H9 (cell line): ENCODE measurements at regions not wholly inside any gene's neighbourhood (a gene's known extent, or its start where the extent isn't known, plus 50 kb on each side); places are given as distances from the start of the nearest gene placed in this dataset.

Source experiments
- DNase-seq: peaks from one replicate; pipeline ENCODE4 v3.0.0-alpha.2; 2017
- H2AFZ ChIP-seq: one replicate; pipeline ENCODE4 v1.6.1; 2013; ENCODE audit warnings: mild to moderate bottlenecking, low read length, control low read depth, moderate library complexity
- H2AK5ac ChIP-seq: 2 replicates; pipeline ENCODE4 v1.6.1; 2013; ENCODE audit warnings: low read length, control low read depth, mixed read lengths; ENCODE audit not compliant: insufficient read length
- H2BK120ac ChIP-seq: one replicate; pipeline ENCODE4 v1.6.1; 2013; ENCODE audit warnings: low read depth, mild to moderate bottlenecking, low read length, control low read depth, inconsistent platforms; ENCODE audit not compliant: poor library complexity, severe bottlenecking
- H2BK12ac ChIP-seq: 2 replicates; pipeline ENCODE4 v1.6.1; 2013; ENCODE audit warnings: low read length, control low read depth, mixed read lengths, low read depth; ENCODE audit not compliant: insufficient read length
- H2BK15ac ChIP-seq: 2 replicates; pipeline ENCODE4 v1.6.1; 2013; ENCODE audit warnings: low read depth, low read length, control low read depth
- H2BK20ac ChIP-seq: one replicate; pipeline ENCODE4 v1.6.1; 2013; ENCODE audit warnings: low read depth, mild to moderate bottlenecking, low read length, control low read depth, inconsistent platforms; ENCODE audit not compliant: poor library complexity, severe bottlenecking
- H2BK5ac ChIP-seq: 2 replicates; pipeline ENCODE4 v1.6.1; 2013; ENCODE audit warnings: low read length, control low read depth, mixed read lengths; ENCODE audit not compliant: insufficient read length
- H3K14ac ChIP-seq: 2 replicates; pipeline ENCODE4 v1.6.1; 2013; ENCODE audit warnings: low read length, control low read depth; ENCODE audit not compliant: insufficient read depth
- H3K18ac ChIP-seq: 2 replicates; pipeline ENCODE4 v1.6.1; 2013; ENCODE audit warnings: low read depth, mild to moderate bottlenecking, mixed read lengths, low read length, control low read depth; ENCODE audit not compliant: insufficient read length
- H3K23ac ChIP-seq: 2 replicates; pipeline ENCODE4 v1.6.1; 2013; ENCODE audit warnings: low read length, control low read depth, mixed read lengths, low read depth; ENCODE audit not compliant: insufficient read length
- H3K23me2 ChIP-seq: 2 replicates; pipeline ENCODE4 v1.6.1; 2013; ENCODE audit warnings: low read depth, mild to moderate bottlenecking, mixed read lengths, low read length, control low read depth; ENCODE audit not compliant: insufficient read length, poor library complexity, severe bottlenecking
- H3K27ac ChIP-seq: 2 replicates; pipeline ENCODE4 v1.5.1; 2013; ENCODE audit warnings: low read length, control low read depth, mixed read lengths, low read depth; ENCODE audit not compliant: insufficient read length
- H3K27me3 ChIP-seq: 2 replicates; pipeline ENCODE4 v1.6.1; 2013; ENCODE audit warnings: low read length, control low read depth, inconsistent platforms; ENCODE audit not compliant: insufficient read depth
- H3K4ac ChIP-seq: 2 replicates; pipeline ENCODE4 v1.6.1; 2013; ENCODE audit warnings: low read depth, mild to moderate bottlenecking, control low read depth, inconsistent platforms, low read length, moderate library complexity
- H3K4me1 ChIP-seq: 2 replicates; pipeline ENCODE4 v1.6.1; 2013; ENCODE audit warnings: low read length, control low read depth, inconsistent platforms; ENCODE audit not compliant: insufficient read depth
- H3K4me2 ChIP-seq: 2 replicates; pipeline ENCODE4 v1.6.1; 2013; ENCODE audit warnings: low read length, control low read depth, mixed read lengths; ENCODE audit not compliant: insufficient read length, insufficient read depth
- H3K56ac ChIP-seq: 2 replicates; pipeline ENCODE4 v1.6.1; 2013; ENCODE audit warnings: low read depth, mild to moderate bottlenecking, mixed read lengths, low read length, control low read depth; ENCODE audit not compliant: insufficient read length
- H3K79me1 ChIP-seq: 2 replicates; pipeline ENCODE4 v1.6.1; 2013; ENCODE audit warnings: low read depth, mild to moderate bottlenecking, moderate library complexity, low read length, control low read depth, inconsistent platforms; ENCODE audit not compliant: insufficient read depth, poor library complexity, severe bottlenecking
- H3K79me2 ChIP-seq: 2 replicates; pipeline ENCODE4 v1.6.1; 2013; ENCODE audit warnings: low read length, control low read depth, inconsistent platforms; ENCODE audit not compliant: insufficient read depth
- H3K9ac ChIP-seq: 2 replicates; pipeline ENCODE4 v1.6.1; 2013; ENCODE audit warnings: low read length, control low read depth, mixed read lengths; ENCODE audit not compliant: insufficient read length; ENCODE audit errors: extremely low read depth
- H3K9me3 ChIP-seq: one replicate; pipeline ENCODE4 v1.6.1; 2013; ENCODE audit warnings: low read depth, low read length, inconsistent platforms; ENCODE audit not compliant: control insufficient read depth
- H3T11ph ChIP-seq: one replicate; pipeline ENCODE4 v1.6.1; 2013; ENCODE audit warnings: mild to moderate bottlenecking, low read length, control low read depth, inconsistent platforms
- H4K20me1 ChIP-seq: one replicate; pipeline ENCODE4 v1.6.1; 2013; ENCODE audit not compliant: control insufficient read depth, insufficient read length, insufficient read depth
- H4K5ac ChIP-seq: 2 replicates; pipeline ENCODE4 v1.6.1; 2013; ENCODE audit warnings: low read depth, mild to moderate bottlenecking, mixed read lengths, low read length, control low read depth; ENCODE audit not compliant: insufficient read length
- H4K8ac ChIP-seq: replicated peaks from 2 replicates; pipeline ENCODE4 v1.6.1; 2013; ENCODE audit warnings: low read length, control low read depth, mixed read lengths, low read depth; ENCODE audit not compliant: insufficient read length
- H4K91ac ChIP-seq: 2 replicates; pipeline ENCODE4 v1.6.1; 2013; ENCODE audit warnings: low read depth, mild to moderate bottlenecking, moderate library complexity, mixed read lengths, low read length, control low read depth; ENCODE audit not compliant: insufficient read length
- H3K27ac Mint-ChIP-seq, 3 experiments: 2 replicates in 2 of 3; 3 replicates in 1 of 3; pipeline ENCODE4 v1.8.0; 2020 to 2021; ENCODE audit warnings: mixed read lengths in 3 of 3, mild to moderate bottlenecking in 1 of 3, moderate library complexity in 1 of 3
- H3K27me3 Mint-ChIP-seq: 2 replicates; pipeline ENCODE4 v1.8.0; 2021; ENCODE audit warnings: low read depth, mild to moderate bottlenecking, moderate library complexity, mixed read lengths
- H3K36me3 Mint-ChIP-seq, 3 experiments: 2 replicates in 2 of 3; 3 replicates in 1 of 3; pipeline ENCODE4 v1.8.0; 2020 to 2021; ENCODE audit warnings: low read depth in 3 of 3, mixed read lengths in 3 of 3; ENCODE audit not compliant: insufficient read depth in 1 of 3
- H3K4me1 Mint-ChIP-seq, 2 experiments: 2 replicates each; pipeline ENCODE4 v1.8.0; 2020; ENCODE audit warnings: mixed read lengths in 2 of 2
- H3K4me3 Mint-ChIP-seq, 2 experiments: 2 replicates in 1 of 2; 3 replicates in 1 of 2; pipeline ENCODE4 v1.8.0; 2020 to 2021; ENCODE audit warnings: mild to moderate bottlenecking in 2 of 2, mixed read lengths in 2 of 2, moderate library complexity in 1 of 2
- H3K9me3 Mint-ChIP-seq, 2 experiments: 2 replicates in 1 of 2; 3 replicates in 1 of 2; pipeline ENCODE4 v1.8.0; 2020; ENCODE audit warnings: mild to moderate bottlenecking in 2 of 2, mixed read lengths in 2 of 2, moderate library complexity in 1 of 2
- CTCF ChIP-seq: fragments of 200-600 bp; sonication (generic); conservative IDR thresholded peaks from 3 replicates; pipeline ENCODE4 v1.8.0; 2021; ENCODE audit warnings: antibody characterized with exemption, mild to moderate bottlenecking
- WGBS: extraction: QIAGEN DNeasy Blood & Tissue Kit; methylation state at CpG from one replicate; pipeline ENCODE4 v1.1.7; 2013; ENCODE audit warnings: missing lambda C conversion rate, low lambda C conversion rate, mixed read lengths; ENCODE audit not compliant: insufficient read length; ENCODE audit errors: extremely low coverage; 5-methylcytosine and 5-hydroxymethylcytosine counted together

GRCh38 chr2:163187119-163187518 is 348.6 kb upstream of the KCNH7 start:
- no peaks in the 10 kb centered on the region for H3K79me1 ChIP-seq
- no peak overlapping the region for H3K14ac ChIP-seq
- H2BK5ac ChIP-seq, result no peak overlapping the region
- no peak overlapping the region for H3K9ac ChIP-seq
- H3K4me1 ChIP-seq, result no peaks in the 10 kb centered on the region
- no peak overlapping the region for H3K27ac ChIP-seq
- H3K23me2 ChIP-seq, result no peaks in the 10 kb centered on the region
- H3K79me2 ChIP-seq, result no peaks in the 10 kb centered on the region
- no peak for TF ChIP-seq CTCF
- H3K4me2 ChIP-seq, result no peak overlapping the region
- H2BK15ac ChIP-seq, result no peak overlapping the region
- no peak overlapping the region for H2AFZ ChIP-seq
- H3K9me3 ChIP-seq, result no peaks in the 10 kb centered on the region
- H3K56ac ChIP-seq, result no peak overlapping the region
- no peaks in the 10 kb centered on the region for H3K9me3 Mint-ChIP-seq
- no peak overlapping the region for H4K91ac ChIP-seq
- no peak overlapping the region for H4K8ac ChIP-seq
- no peak overlapping the region for H3K4ac ChIP-seq
- no peak overlapping the region for H3K4me3 Mint-ChIP-seq
- no peak overlapping the region for H3K23ac ChIP-seq
- H2AK5ac ChIP-seq, result no peak overlapping the region
- H2BK120ac ChIP-seq, result no peak overlapping the region
- H4K20me1 ChIP-seq, result no peaks in the 10 kb centered on the region
- no peak overlapping the region for H2BK20ac ChIP-seq
- H3T11ph ChIP-seq, result no peak overlapping the region
- H4K5ac ChIP-seq, result no peak overlapping the region
- no peaks in the 10 kb centered on the region for H3K27me3 ChIP-seq
- peak overlapping the region; percentile 24 to 94 (median 54); a peak in 5 of 7 replicates for H3K27ac Mint-ChIP-seq
- WGBS, result no CpG with 5 or more reads among the region's 2 CpGs
- H2BK12ac ChIP-seq, result no peak overlapping the region
- no peaks in the 10 kb centered on the region for H3K36me3 Mint-ChIP-seq
- no peak for DNase-seq
- no peaks in the 10 kb centered on the region for H3K27me3 Mint-ChIP-seq
- peaks cover 16 to 27% of the 10 kb centered on the region in 2 experiments for H3K4me1 Mint-ChIP-seq
- no peak overlapping the region for H3K18ac ChIP-seq
